Neuronal stem cell (in vitro differentiated cells): ENCODE measurements at regions not wholly inside any gene's neighbourhood (a gene's known extent, or its start where the extent isn't known, plus 50 kb on each side); places are given as distances from the start of the nearest gene placed in this dataset.
A peak's percentile ranks its signal among the peaks of the same experiment; 100 is the strongest.

Source experiments
- DNase-seq: peaks from one replicate; pipeline ENCODE4 v3.0.0-alpha.2; 2013; ENCODE audit warnings: low spot score
- H2AFZ ChIP-seq: one replicate; pipeline ENCODE4 v1.6.1; 2013; ENCODE audit warnings: mild to moderate bottlenecking, low read length, inconsistent platforms
- H2AK5ac ChIP-seq: 2 replicates; pipeline ENCODE4 v1.6.1; 2013; ENCODE audit warnings: low read depth, mild to moderate bottlenecking, inconsistent platforms, low read length, moderate library complexity, mixed read lengths
- H2BK120ac ChIP-seq: 2 replicates; pipeline ENCODE4 v1.6.1; 2013; ENCODE audit warnings: low read depth, mild to moderate bottlenecking, inconsistent platforms, low read length, moderate library complexity, mixed read lengths
- H2BK12ac ChIP-seq: one replicate; pipeline ENCODE4 v1.6.1; 2013; ENCODE audit warnings: low read length, inconsistent platforms
- H2BK15ac ChIP-seq: 2 replicates; pipeline ENCODE4 v1.6.1; 2013; ENCODE audit warnings: mild to moderate bottlenecking, low read length, inconsistent platforms, mixed read lengths
- H2BK5ac ChIP-seq: one replicate; pipeline ENCODE4 v1.6.1; 2013; ENCODE audit warnings: inconsistent platforms, mild to moderate bottlenecking, low read length, moderate library complexity
- H3K14ac ChIP-seq: one replicate; pipeline ENCODE4 v1.6.1; 2013; ENCODE audit warnings: low read length, inconsistent platforms
- H3K18ac ChIP-seq: 2 replicates; pipeline ENCODE4 v1.6.1; 2013; ENCODE audit warnings: low read length, inconsistent platforms
- H3K23ac ChIP-seq: 2 replicates; pipeline ENCODE4 v1.6.1; 2013; ENCODE audit warnings: low read depth, mild to moderate bottlenecking, mixed read lengths, low read length, inconsistent platforms; ENCODE audit not compliant: poor library complexity
- H3K27ac ChIP-seq: replicated peaks from 3 replicates; pipeline ENCODE4 v1.5.1; 2013; ENCODE audit warnings: low read length, inconsistent platforms
- H3K27me3 ChIP-seq, 3 experiments: 2 replicates each; pipeline ENCODE4 v1.6.1; 2013; ENCODE audit warnings: low read length in 3 of 3, mild to moderate bottlenecking in 2 of 3, inconsistent platforms in 1 of 3, low read depth in 1 of 3, mixed read lengths in 1 of 3, moderate library complexity in 1 of 3; ENCODE audit not compliant: control insufficient read depth in 3 of 3, insufficient read depth in 3 of 3
- H3K36me3 ChIP-seq, 2 donors: replicated peaks in 1 of 2; 2 replicates each; pipeline ENCODE4 v1.6.1; 2013; ENCODE audit warnings: low read length in 2 of 2; ENCODE audit not compliant: control insufficient read depth in 2 of 2, insufficient read depth in 2 of 2
- H3K4ac ChIP-seq: 2 replicates; pipeline ENCODE4 v1.6.1; 2013; ENCODE audit warnings: inconsistent platforms, mild to moderate bottlenecking, low read length, moderate library complexity
- H3K4me1 ChIP-seq, 2 donors: 1 replicate in 1 of 2; 2 replicates in 1 of 2; pipeline ENCODE4 v1.6.1; 2013; ENCODE audit warnings: low read length in 2 of 2, low read depth in 1 of 2; ENCODE audit not compliant: control insufficient read depth in 2 of 2, insufficient read depth in 1 of 2
- H3K4me2 ChIP-seq: one replicate; pipeline ENCODE4 v1.6.1; 2013; ENCODE audit warnings: mild to moderate bottlenecking, low read length, inconsistent platforms; ENCODE audit not compliant: insufficient read depth, poor library complexity, severe bottlenecking
- H3K4me3 ChIP-seq, 2 donors: 2 replicates each; pipeline ENCODE4 v1.5.1; 2013; ENCODE audit warnings: low read length in 2 of 2, mild to moderate bottlenecking in 2 of 2, inconsistent platforms in 1 of 2, moderate library complexity in 1 of 2
- H3K79me1 ChIP-seq: one replicate; pipeline ENCODE4 v1.6.1; 2013; ENCODE audit warnings: low read depth, mild to moderate bottlenecking, inconsistent platforms, low read length, moderate library complexity
- H3K9ac ChIP-seq: one replicate; pipeline ENCODE4 v1.6.1; 2013; ENCODE audit warnings: mild to moderate bottlenecking, low read depth, low read length, inconsistent platforms; ENCODE audit not compliant: poor library complexity
- H3K9me3 ChIP-seq, 2 donors: replicated peaks in 1 of 2; 2 replicates each; pipeline versions ENCODE3 to v1.6.1; 2013; ENCODE audit warnings: low read length in 2 of 2, mild to moderate bottlenecking in 2 of 2, inconsistent platforms in 1 of 2, low read depth in 1 of 2, mixed read lengths in 1 of 2, moderate library complexity in 1 of 2; ENCODE audit not compliant: control insufficient read depth in 2 of 2, insufficient read depth in 1 of 2
- H4K8ac ChIP-seq: one replicate; pipeline ENCODE4 v1.6.1; 2013; ENCODE audit warnings: low read depth, mild to moderate bottlenecking, inconsistent platforms, low read length, moderate library complexity
- H4K91ac ChIP-seq: one replicate; pipeline ENCODE4 v1.6.1; 2013; ENCODE audit warnings: low read length, low read depth, mild to moderate bottlenecking, inconsistent platforms; ENCODE audit not compliant: poor library complexity
- WGBS, 2 donors: extraction: QIAGEN DNeasy Blood & Tissue Kit; methylation state at CpG; one replicate each; pipeline ENCODE4 v1.1.7; 2013; ENCODE audit warnings: missing lambda C conversion rate in 2 of 2, mixed read lengths in 1 of 2; ENCODE audit not compliant: insufficient read length in 2 of 2, insufficient replicate concordance in 1 of 2; ENCODE audit errors: extremely low coverage in 2 of 2; 5-methylcytosine and 5-hydroxymethylcytosine counted together

GRCh38 chr5:8493176-8493575 lies 624.2 kb downstream of the MTRR start:
- Histone ChIP-seq H3K14ac (no peak overlapping the region), H3K27me3 (no peaks in the 10 kb centered on the region), H2BK120ac (no peak overlapping the region), H3K9ac (no peak overlapping the region), H3K4ac (no peak overlapping the region), H2BK15ac (no peak overlapping the region), H4K8ac (no peak overlapping the region), H3K79me1 (no peaks in the 10 kb centered on the region), H3K9me3 (peaks cover 0 to 5% of the 10 kb centered on the region in 2 donors), H3K4me3 (no peak overlapping the region), H2AK5ac (no peak overlapping the region), H2AFZ (no peak overlapping the region), H3K27ac (no peak overlapping the region), H3K23ac (no peak overlapping the region), H3K4me2 (no peak overlapping the region), H4K91ac (no peak overlapping the region), H3K36me3 (no peaks in the 10 kb centered on the region), H2BK12ac (no peak overlapping the region), H2BK5ac (no peak overlapping the region), H3K18ac (no peak overlapping the region), H3K4me1 (no peaks in the 10 kb centered on the region)
- DNase-seq, result no peak

- Histone ChIP-seq H3K9ac (no peak overlapping the region), H3K14ac (no peak overlapping the region), H2BK12ac (no peak overlapping the region), H3K4me1 (no peaks in the 10 kb centered on the region), H3K36me3 (no peaks in the 10 kb centered on the region), H3K4me2 (no peak overlapping the region), H3K27me3 (no peaks in the 10 kb centered on the region), H3K79me1 (no peaks in the 10 kb centered on the region), H4K91ac (no peak overlapping the region), H2BK5ac (no peak overlapping the region), H3K27ac (no peak overlapping the region), H2BK15ac (no peak overlapping the region), H3K4ac (no peak overlapping the region), H2AK5ac (no peak overlapping the region), H2BK120ac (no peak overlapping the region), H3K23ac (no peak overlapping the region), H3K9me3 (peaks cover 0 to 5% of the 10 kb centered on the region in 2 donors), H3K18ac (no peak overlapping the region), H2AFZ (no peak overlapping the region), H3K4me3 (no peak overlapping the region), H4K8ac (no peak overlapping the region)
- DNase-seq, result no peak
- no CpG with 5 or more reads among the region's 3 CpGs for WGBS, 2 donors
Observed at GRCh38 chr5:8500426-8500825, 631.5 kb downstream of the MTRR start.

GRCh38 chr5:8505196-8505595 lies 636.2 kb downstream of the MTRR start:
- Histone ChIP-seq H2BK5ac (no peak overlapping the region), H3K14ac (no peak overlapping the region), H3K4me3 (no peak overlapping the region), H4K91ac (no peak overlapping the region), H2BK12ac (no peak overlapping the region), H3K36me3 (no peaks in the 10 kb centered on the region), H2BK15ac (no peak overlapping the region), H3K23ac (no peak overlapping the region), H3K18ac (peak overlapping the region; percentile 21), H3K27ac (no peak overlapping the region), H2AFZ (no peak overlapping the region), H3K9ac (no peak overlapping the region), H3K4ac (no peak overlapping the region), H2BK120ac (no peak overlapping the region), H3K4me1 (peaks cover 0 to 2% of the 10 kb centered on the region in 2 donors), H3K79me1 (no peaks in the 10 kb centered on the region), H2AK5ac (no peak overlapping the region), H4K8ac (no peak overlapping the region), H3K9me3 (no peaks in the 10 kb centered on the region), H3K27me3 (no peaks in the 10 kb centered on the region), H3K4me2 (no peak overlapping the region)
- no peak for DNase-seq
- no CpG with 5 or more reads among the region's 4 CpGs for WGBS, 2 donors

GRCh38 chr5:8508231-8508630 lies 639.3 kb downstream of the MTRR start:
- H3K27me3 ChIP-seq, result no peaks in the 10 kb centered on the region
- H3K14ac ChIP-seq, result no peak overlapping the region
- no peak overlapping the region for H3K23ac ChIP-seq
- H2BK5ac ChIP-seq, result no peak overlapping the region
- no peak overlapping the region for H3K27ac ChIP-seq
- no peak overlapping the region for H3K18ac ChIP-seq
- no peak for DNase-seq
- no peaks in the 10 kb centered on the region for H3K36me3 ChIP-seq
- H3K4me3 ChIP-seq, result no peak overlapping the region
- H2AK5ac ChIP-seq, result no peak overlapping the region
- H3K9me3 ChIP-seq, result no peaks in the 10 kb centered on the region
- H2AFZ ChIP-seq, result no peak overlapping the region
- no peak overlapping the region for H3K4me2 ChIP-seq
- H4K91ac ChIP-seq, result no peak overlapping the region
- H2BK15ac ChIP-seq, result no peak overlapping the region
- no peak overlapping the region for H3K9ac ChIP-seq
- no peak overlapping the region for H4K8ac ChIP-seq
- no peak overlapping the region for H3K4ac ChIP-seq
- H2BK120ac ChIP-seq, result no peak overlapping the region
- H3K4me1 ChIP-seq, result peaks cover 0 to 2% of the 10 kb centered on the region in 2 donors
- H2BK12ac ChIP-seq, result no peak overlapping the region
- H3K79me1 ChIP-seq, result no peaks in the 10 kb centered on the region
